Activated B cell treated with CpG ODN at 0.5 μM for 24 hours (primary cell): ENCODE measurements at regions not wholly inside any gene's neighbourhood (a gene's known extent, or its start where the extent isn't known, plus 50 kb on each side); places are given as distances from the start of the nearest gene placed in this dataset.

Experiments
- ATAC-seq: fragments of 200-7000 bp; cut with Tn5 transposase; one replicate; pipeline ENCODE4 v1.10.0; 2021; ENCODE audit warnings: low read depth, mild to moderate bottlenecking, moderate library complexity
- CTCF ChIA-PET: fragments of 350-600 bp; sonication (Branson Sonifier 250); formaldehyde crosslinking; loops from one replicate; lab custom pipeline; 2021; ENCODE audit warnings: antibody characterized with exemption; lab: Charles Lee
- POLR2A ChIA-PET: fragments of 350-600 bp; sonication (Branson Sonifier 250); formaldehyde crosslinking; loops from one replicate; lab custom pipeline; 2021; ENCODE audit warnings: antibody characterized with exemption; lab: Charles Lee
- DNase-seq: peaks from one replicate; pipeline ENCODE4 v3.0.0; 2022
- H3K27ac Mint-ChIP-seq: one replicate; pipeline ENCODE4 v1.8.0; 2020; ENCODE audit warnings: mixed read lengths
- H3K27me3 Mint-ChIP-seq: one replicate; pipeline ENCODE4 v1.8.0; 2021; ENCODE audit warnings: mixed read lengths
- H3K36me3 Mint-ChIP-seq: one replicate; pipeline ENCODE4 v1.8.0; 2021; ENCODE audit warnings: low read depth, mixed read lengths
- H3K4me1 Mint-ChIP-seq: one replicate; pipeline ENCODE4 v1.8.0; 2021; ENCODE audit warnings: mixed read lengths
- H3K4me3 Mint-ChIP-seq: one replicate; pipeline ENCODE4 v1.8.0; 2020; ENCODE audit warnings: mild to moderate bottlenecking, mixed read lengths
- H3K9me3 Mint-ChIP-seq: one replicate; pipeline ENCODE4 v1.8.0; 2020; ENCODE audit warnings: mixed read lengths
- intact Hi-C: fragments of 100-400 bp; cut with micrococcal nuclease; formaldehyde crosslinking; loops from one replicate; pipeline ENCODE4 v1.15.1; 2024
- TF ChIP-seq, protein P1 (sequence below): fragments of 200-600 bp; IDR thresholded peaks from one replicate; pipeline ENCODE4 v1.8.0; 2022; ENCODE audit warnings: antibody characterized with exemption, mild to moderate bottlenecking

DNA sequence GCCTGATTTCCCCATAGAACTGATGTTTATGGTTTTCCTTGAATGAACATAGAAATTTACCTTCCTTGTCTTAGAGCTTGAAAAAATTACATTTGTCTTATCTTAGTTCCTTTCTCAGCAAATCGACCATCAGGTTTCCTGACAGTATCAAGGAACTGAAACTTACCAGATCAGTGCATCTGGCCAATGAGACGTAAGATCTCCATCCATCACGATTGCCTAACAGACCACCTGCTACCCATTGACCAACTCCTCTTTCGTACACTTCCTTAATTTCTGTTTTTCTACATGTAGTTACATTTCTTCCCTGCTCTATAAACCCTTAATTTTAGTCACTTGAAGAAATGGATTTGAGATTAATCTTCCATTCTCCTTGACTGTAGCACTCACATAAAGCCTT is 57.4 kb upstream of the TMPRSS15 start:
- ATAC-seq (peak; percentile 82), DNase-seq (no peak)
- Mint-ChIP-seq H3K9me3 (peaks cover 23% of the 10 kb centered on the region), H3K4me1 (peaks cover 20% of the 10 kb centered on the region), H3K4me3 (no peak overlapping the region), H3K36me3 (no peaks in the 10 kb centered on the region), H3K27me3 (no peaks in the 10 kb centered on the region), H3K27ac (peak overlapping the region; percentile 26)
- POLR2A ChIA-PET = interaction anchor here (0.6 kb wide), 1 partner anchor 17 kb away, joined by 3 read pairs; no protein-coding TSS in a partner anchor
- CTCF ChIA-PET = no interaction called here
- intact Hi-C loops = no loop called here
- TF ChIP-seq, protein P1, sequence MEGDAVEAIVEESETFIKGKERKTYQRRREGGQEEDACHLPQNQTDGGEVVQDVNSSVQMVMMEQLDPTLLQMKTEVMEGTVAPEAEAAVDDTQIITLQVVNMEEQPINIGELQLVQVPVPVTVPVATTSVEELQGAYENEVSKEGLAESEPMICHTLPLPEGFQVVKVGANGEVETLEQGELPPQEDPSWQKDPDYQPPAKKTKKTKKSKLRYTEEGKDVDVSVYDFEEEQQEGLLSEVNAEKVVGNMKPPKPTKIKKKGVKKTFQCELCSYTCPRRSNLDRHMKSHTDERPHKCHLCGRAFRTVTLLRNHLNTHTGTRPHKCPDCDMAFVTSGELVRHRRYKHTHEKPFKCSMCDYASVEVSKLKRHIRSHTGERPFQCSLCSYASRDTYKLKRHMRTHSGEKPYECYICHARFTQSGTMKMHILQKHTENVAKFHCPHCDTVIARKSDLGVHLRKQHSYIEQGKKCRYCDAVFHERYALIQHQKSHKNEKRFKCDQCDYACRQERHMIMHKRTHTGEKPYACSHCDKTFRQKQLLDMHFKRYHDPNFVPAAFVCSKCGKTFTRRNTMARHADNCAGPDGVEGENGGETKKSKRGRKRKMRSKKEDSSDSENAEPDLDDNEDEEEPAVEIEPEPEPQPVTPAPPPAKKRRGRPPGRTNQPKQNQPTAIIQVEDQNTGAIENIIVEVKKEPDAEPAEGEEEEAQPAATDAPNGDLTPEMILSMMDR = no peak

DNA sequence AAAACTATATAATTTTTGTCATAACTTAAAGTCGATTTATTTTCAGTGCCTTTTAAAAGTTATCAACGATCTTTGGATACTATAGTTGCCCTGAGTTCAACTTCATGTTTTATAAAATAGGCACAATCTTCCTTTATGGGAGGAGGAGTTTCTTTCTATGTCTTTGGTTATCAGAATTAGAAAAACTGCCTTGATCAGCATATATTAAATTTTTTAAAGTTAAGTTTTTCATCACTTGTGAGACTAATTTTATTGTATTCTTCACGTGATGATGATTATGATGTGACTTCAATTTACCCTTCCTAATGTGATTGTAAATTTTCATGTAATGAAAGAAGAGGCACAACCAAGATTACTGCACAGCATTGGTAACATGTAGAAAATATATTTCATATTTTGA is 58.2 kb upstream of the TMPRSS15 start:
- intact Hi-C loops = no loop called here
- no peak for ATAC-seq
- TF ChIP-seq, protein P1 = no peak

DNA sequence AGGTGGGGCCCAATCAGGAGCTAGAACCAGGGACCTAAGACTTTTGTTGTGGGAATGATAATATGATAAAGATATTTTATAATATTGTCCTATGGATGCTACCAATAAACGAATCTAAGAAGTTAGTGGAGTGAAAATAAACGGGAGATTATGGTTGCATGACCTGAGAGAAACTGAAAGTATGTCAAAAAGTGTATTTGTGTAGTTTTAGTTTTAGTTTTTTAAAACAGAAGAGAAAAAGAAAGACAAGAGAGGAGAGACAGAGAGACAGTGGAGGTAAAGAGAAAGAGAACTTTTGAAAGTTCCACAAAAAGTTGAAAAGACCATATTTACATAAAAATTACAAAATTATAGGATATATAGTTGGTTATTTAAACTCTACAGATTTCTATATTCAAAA is 64.1 kb upstream of the TMPRSS15 start:
- H3K36me3 Mint-ChIP-seq = no peaks in the 10 kb centered on the region
- ChIA-PET POLR2A (no interaction called here), CTCF (no interaction called here)
- ATAC-seq (no peak), DNase-seq (no peak)
- peaks cover 12% of the 10 kb centered on the region for H3K9me3 Mint-ChIP-seq
- peaks cover 23% of the 10 kb centered on the region for H3K4me1 Mint-ChIP-seq
- TF ChIP-seq, protein P1 = no peak
- peak overlapping the region; percentile 74 for H3K27ac Mint-ChIP-seq
- H3K27me3 Mint-ChIP-seq = no peaks in the 10 kb centered on the region
- intact Hi-C loops = no loop called here
- peak overlapping the region; percentile 50 for H3K4me3 Mint-ChIP-seq

More for the DNA sequence above, 58.2 kb upstream of the TMPRSS15 start:
- no peak overlapping the region for H3K27ac Mint-ChIP-seq
- ChIA-PET CTCF (no interaction called here), POLR2A (no interaction called here)
- DNase-seq = no peak
- H3K36me3 Mint-ChIP-seq = no peaks in the 10 kb centered on the region
- H3K9me3 Mint-ChIP-seq = peaks cover 25% of the 10 kb centered on the region
- peaks cover 25% of the 10 kb centered on the region for H3K4me1 Mint-ChIP-seq
- no peaks in the 10 kb centered on the region for H3K27me3 Mint-ChIP-seq
- no peak overlapping the region for H3K4me3 Mint-ChIP-seq

DNA sequence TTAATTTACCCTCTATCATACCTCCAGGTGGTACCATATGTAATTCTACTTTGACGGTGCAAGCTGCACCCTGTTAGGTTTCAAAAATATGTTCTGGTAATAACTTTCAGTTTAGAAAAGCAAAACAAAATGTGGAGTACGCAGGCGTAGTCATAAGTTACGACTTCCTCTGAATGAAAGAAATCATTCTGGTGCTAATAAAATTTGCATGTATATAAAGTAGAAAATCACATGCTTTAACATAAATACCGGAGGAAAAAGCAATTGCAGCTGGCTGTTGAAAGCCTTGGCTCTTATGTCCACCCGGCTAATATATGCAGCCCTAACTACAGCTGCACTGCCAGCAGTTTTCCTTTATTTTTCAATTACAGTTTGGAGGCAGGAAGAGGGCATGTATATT is 65.2 kb upstream of the TMPRSS15 start:
- POLR2A ChIA-PET = no interaction called here
- H3K27ac Mint-ChIP-seq = peak overlapping the region; percentile 74
- H3K27me3 Mint-ChIP-seq = no peaks in the 10 kb centered on the region
- ATAC-seq = no peak
- CTCF ChIA-PET = interaction anchor here (0.7 kb wide), 1 partner anchor 86 kb away, joined by 3 read pairs; no protein-coding TSS in a partner anchor
- H3K4me3 Mint-ChIP-seq = peak overlapping the region; percentile 68
- TF ChIP-seq, protein P1 = no peak
- DNase-seq = no peak
- H3K36me3 Mint-ChIP-seq = no peaks in the 10 kb centered on the region
- H3K9me3 Mint-ChIP-seq = peaks cover 8% of the 10 kb centered on the region
- intact Hi-C loops = no loop called here
- H3K4me1 Mint-ChIP-seq = peaks cover 20% of the 10 kb centered on the region

DNA sequence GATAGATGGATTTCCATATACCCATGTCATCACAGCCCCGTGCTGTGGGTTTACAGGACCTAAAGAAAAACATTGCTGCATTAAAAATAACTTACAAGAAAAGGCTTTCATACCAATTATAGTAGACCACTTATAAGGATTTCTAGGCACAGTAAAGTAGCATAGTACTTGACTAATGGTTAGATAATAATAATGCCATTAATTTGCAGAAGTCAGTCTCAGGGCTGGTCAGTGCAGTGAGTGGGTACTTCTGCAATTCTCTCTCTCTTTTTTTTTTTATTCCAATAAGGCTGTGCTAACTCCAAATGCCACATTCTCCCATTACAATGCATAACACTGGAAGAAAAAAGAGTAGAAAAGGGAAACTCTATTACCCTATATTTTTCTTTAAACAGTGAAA is 73.1 kb upstream of the TMPRSS15 start:
- CTCF ChIA-PET = no interaction called here
- H3K4me1 Mint-ChIP-seq = no peaks in the 10 kb centered on the region

More for the DNA sequence above, 73.1 kb upstream of the TMPRSS15 start:
- Mint-ChIP-seq H3K36me3 (no peaks in the 10 kb centered on the region), H3K27ac (no peak overlapping the region), H3K4me3 (no peak overlapping the region), H3K27me3 (no peaks in the 10 kb centered on the region), H3K9me3 (peaks cover 2% of the 10 kb centered on the region)
- DNase-seq (no peak), ATAC-seq (no peak)
- POLR2A ChIA-PET = no interaction called here
- intact Hi-C loops = no loop called here
- TF ChIP-seq, protein P1 = no peak
